ENCODE measurements at regions not wholly inside any gene's neighbourhood (a gene's known extent, or its start where the extent isn't known, plus 50 kb on each side); places are given as distances from the start of the nearest gene placed in this dataset.
"Not testable (repeated sequence)": the region's sequence is repeated elsewhere in the genome, so short reads cannot be mapped to it uniquely, and the experiment has no call there.

DNA sequence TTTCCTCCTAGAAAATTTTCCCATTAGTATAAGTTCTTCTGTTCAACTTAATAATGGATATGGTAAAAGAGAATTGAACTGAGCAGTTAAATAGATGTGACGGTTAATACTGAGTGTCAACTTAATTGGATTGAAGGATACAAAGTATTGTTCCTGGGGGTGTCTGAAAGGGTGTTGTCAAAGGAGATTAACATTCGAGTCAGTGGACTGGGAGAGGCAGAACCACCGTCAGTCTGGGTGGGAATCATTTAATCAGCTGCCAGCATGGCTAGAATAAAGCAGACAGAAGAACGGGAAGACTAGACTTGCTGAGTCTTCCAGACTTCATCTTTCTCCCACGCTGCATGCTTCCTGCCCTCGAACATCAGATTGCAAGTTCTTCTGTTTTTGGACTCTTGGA, 689.6 kb upstream of the CDH10 start:
- intact Hi-C loops (cut with micrococcal nuclease) = no loop called here
- Mint-ChIP-seq H3K9me3 (peaks cover 11% of the 10 kb centered on the region), H3K36me3 (ENCODE audit: low read depth) (no peaks in the 10 kb centered on the region), H3K27me3 (ENCODE audit: low read depth) (no peaks in the 10 kb centered on the region), H3K4me1 (ENCODE audit: low read depth) (no peaks in the 10 kb centered on the region), H3K27ac (no peak overlapping the region), H3K4me3 (no peak overlapping the region)
- CTCF ChIA-PET = no interaction called here
- no peak for DNase-seq

DNA sequence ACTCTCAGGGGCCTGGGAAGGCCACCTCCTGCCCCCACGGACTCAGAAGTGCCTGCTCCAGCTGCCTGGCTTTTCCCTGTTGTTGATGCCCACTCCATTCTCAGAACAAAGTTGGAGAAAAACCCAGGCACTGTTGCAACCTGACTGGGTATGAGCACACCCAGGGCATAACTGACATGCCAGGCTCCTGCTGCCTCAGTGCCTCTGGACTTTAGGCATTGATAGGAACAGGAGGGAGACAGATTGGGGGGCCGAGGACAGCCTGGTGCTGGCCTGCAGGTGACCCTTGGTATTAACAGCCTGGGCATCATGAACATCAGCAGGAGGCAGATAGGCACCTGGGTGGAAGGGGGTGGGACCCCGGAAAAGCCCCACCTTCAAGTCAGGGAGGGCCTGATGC, 685.9 kb upstream of the CDH10 start:
- Mint-ChIP-seq H3K36me3 (ENCODE audit: low read depth) (no peaks in the 10 kb centered on the region), H3K27ac (no peak overlapping the region), H3K4me3 (no peak overlapping the region), H3K9me3 (peaks cover 9% of the 10 kb centered on the region), H3K27me3 (ENCODE audit: low read depth) (no peaks in the 10 kb centered on the region), H3K4me1 (ENCODE audit: low read depth) (no peaks in the 10 kb centered on the region)
- CTCF ChIA-PET = no interaction called here
- no peak for DNase-seq
- intact Hi-C loops (cut with micrococcal nuclease) = no loop called here

DNA sequence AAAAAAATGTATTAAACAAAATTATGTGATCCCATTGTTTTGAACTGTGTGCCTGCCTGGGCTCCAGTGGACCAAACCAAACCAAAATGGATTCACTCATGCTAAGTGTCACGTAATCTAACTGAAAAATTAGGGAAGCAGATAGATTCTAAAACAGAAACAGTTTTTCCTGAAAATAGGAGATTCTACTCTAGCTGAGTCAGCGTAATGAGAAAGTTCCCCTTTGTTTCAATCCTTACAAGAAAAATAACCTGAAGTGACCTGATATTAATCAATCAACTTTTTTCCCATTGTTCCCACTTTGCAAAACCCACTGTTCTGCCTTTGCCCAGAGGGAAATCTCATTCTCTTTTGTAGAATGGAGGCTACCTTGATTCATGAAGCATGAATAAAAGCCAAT, 682.4 kb upstream of the CDH10 start:
- H3K9me3 Mint-ChIP-seq = peaks cover 5% of the 10 kb centered on the region
- no peak for DNase-seq
- H3K36me3 Mint-ChIP-seq (ENCODE audit: low read depth) = no peaks in the 10 kb centered on the region
- no peaks in the 10 kb centered on the region for H3K27me3 Mint-ChIP-seq (ENCODE audit: low read depth)
- CTCF ChIA-PET = no interaction called here
- no peak overlapping the region for H3K4me3 Mint-ChIP-seq
- H3K27ac Mint-ChIP-seq = no peak overlapping the region
- intact Hi-C loops (cut with micrococcal nuclease) = no loop called here
- H3K4me1 Mint-ChIP-seq (ENCODE audit: low read depth) = no peaks in the 10 kb centered on the region

DNA sequence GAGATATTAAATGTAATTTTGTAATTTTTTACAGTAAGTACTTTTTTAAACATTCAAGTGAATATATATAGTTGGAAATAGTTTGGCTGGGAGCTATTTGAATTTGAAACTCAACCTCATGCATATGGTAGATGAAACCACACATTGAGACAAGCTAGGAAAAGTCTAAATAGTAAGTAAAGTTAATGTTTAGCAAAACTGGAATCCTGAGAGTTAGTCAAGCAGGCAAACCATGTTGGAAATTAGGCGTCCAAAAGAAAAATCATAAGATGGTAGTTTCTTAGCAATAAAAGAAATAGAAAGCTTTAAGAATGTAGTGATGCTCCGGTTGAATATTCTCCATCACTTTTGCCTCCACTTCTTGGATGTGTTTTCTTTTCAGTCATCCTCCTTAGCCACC, 657.1 kb upstream of the CDH10 start:
- Mint-ChIP-seq H3K4me1 (ENCODE audit: low read depth) (no peaks in the 10 kb centered on the region), H3K27me3 (ENCODE audit: low read depth) (no peaks in the 10 kb centered on the region)

DNA sequence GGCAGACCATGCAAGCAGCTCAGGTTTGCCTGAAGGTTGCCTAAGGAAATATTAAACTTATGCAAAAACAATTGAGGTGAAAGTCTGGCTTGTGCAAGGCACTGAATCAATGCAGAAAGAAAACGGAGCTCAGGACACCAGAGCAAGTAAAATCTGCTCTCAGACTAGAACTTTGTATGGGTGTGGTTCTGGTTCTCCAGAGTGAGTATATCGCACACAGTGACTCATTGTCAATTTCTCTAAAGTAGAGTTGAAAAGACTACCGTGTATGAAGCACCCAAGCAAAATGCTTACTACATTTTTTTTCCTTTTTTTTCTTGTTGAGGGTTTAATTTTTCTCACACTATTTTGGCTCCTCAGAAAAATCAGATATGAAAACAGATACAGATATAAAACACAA, 650.3 kb upstream of the CDH10 start:
- H3K36me3 Mint-ChIP-seq (ENCODE audit: low read depth) = no peaks in the 10 kb centered on the region
- H3K4me3 Mint-ChIP-seq = no peak overlapping the region
- H3K9me3 Mint-ChIP-seq = peaks cover 6% of the 10 kb centered on the region
- CTCF ChIA-PET = no interaction called here
- no peak overlapping the region for H3K27ac Mint-ChIP-seq
- no peaks in the 10 kb centered on the region for H3K27me3 Mint-ChIP-seq (ENCODE audit: low read depth)
- no peaks in the 10 kb centered on the region for H3K4me1 Mint-ChIP-seq (ENCODE audit: low read depth)
- no peak for DNase-seq
- intact Hi-C loops (cut with micrococcal nuclease) = no loop called here

More for the DNA sequence above, 657.1 kb upstream of the CDH10 start:
- H3K9me3 Mint-ChIP-seq = peaks cover 4% of the 10 kb centered on the region
- no peaks in the 10 kb centered on the region for H3K36me3 Mint-ChIP-seq (ENCODE audit: low read depth)
- DNase-seq = no peak
- H3K4me3 Mint-ChIP-seq = no peak overlapping the region
- H3K27ac Mint-ChIP-seq = no peak overlapping the region
- CTCF ChIA-PET = no interaction called here
- intact Hi-C loops (cut with micrococcal nuclease) = no loop called here

DNA sequence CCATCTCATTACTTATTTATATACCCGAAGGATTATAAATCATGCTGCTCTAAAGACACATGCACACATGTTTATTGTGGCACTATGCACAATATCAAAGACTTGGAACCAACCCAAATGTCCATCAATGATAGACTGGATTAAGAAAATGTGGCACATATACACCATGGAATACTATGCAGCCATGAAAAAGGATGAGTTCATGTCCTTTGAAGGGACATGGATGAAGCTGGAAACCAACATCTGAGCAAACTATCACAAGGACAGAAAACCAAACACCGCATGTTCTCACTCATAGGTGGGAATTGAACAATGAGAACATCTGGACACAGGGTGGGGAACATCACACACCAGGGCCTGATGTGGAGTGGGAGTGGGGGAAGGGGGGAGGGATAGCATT, 645.0 kb upstream of the CDH10 start:
- H3K36me3 Mint-ChIP-seq (ENCODE audit: low read depth); H3K27ac Mint-ChIP-seq; DNase-seq; H3K4me3 Mint-ChIP-seq; intact Hi-C loops (cut with micrococcal nuclease); H3K27me3 Mint-ChIP-seq (ENCODE audit: low read depth); H3K9me3 Mint-ChIP-seq; CTCF ChIA-PET; H3K4me1 Mint-ChIP-seq (ENCODE audit: low read depth): not testable (repeated sequence)

DNA sequence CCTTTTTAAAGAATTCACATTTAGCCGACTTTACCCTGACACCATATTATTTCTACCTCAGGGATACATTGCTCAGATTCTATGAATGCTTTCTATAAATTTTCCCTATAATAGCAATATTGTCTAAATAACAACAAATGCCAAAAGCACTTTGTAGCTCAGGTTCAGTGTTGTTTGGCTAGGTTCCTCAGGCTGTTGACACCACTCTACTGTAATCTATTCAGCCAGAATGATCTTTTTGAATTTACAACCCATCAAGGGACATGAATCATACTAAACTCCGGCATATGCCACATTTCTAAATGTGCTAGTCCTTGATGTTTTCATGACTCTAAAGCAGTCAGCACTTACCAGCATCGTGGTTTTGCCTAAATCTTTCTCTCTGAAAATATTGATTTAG, 641.5 kb upstream of the CDH10 start:
- intact Hi-C loops (cut with micrococcal nuclease) = no loop called here
- Mint-ChIP-seq H3K36me3 (ENCODE audit: low read depth) (no peaks in the 10 kb centered on the region), H3K4me3 (no peak overlapping the region), H3K4me1 (ENCODE audit: low read depth) (no peaks in the 10 kb centered on the region), H3K27me3 (ENCODE audit: low read depth) (no peaks in the 10 kb centered on the region), H3K27ac (no peak overlapping the region), H3K9me3 (peaks cover 5% of the 10 kb centered on the region)
- CTCF ChIA-PET = no interaction called here
- no peak for DNase-seq

DNA sequence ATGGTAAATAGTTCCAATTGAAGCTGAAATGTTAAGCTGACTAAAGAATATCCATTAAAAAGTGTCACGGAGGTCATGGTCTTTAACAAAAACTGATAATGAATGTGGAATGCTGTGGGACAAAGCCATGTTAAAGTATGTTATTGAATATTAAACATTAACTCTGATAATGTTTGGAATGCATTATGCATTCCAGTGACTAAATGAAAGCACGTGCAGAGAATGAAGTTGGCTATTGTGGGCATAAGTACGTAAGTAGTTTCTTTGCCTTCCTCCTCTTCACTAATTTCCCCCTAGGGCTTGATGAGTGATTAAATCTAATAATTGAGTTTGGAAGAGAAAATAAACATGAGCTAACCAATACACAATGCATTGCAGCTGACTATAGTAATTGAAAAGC, 640.4 kb upstream of the CDH10 start:
- DNase-seq = no peak
- no peak overlapping the region for H3K27ac Mint-ChIP-seq
- no peaks in the 10 kb centered on the region for H3K36me3 Mint-ChIP-seq (ENCODE audit: low read depth)
- CTCF ChIA-PET = no interaction called here
- peaks cover 5% of the 10 kb centered on the region for H3K9me3 Mint-ChIP-seq
- intact Hi-C loops (cut with micrococcal nuclease) = no loop called here
- no peak overlapping the region for H3K4me3 Mint-ChIP-seq
- no peaks in the 10 kb centered on the region for H3K27me3 Mint-ChIP-seq (ENCODE audit: low read depth)
- no peaks in the 10 kb centered on the region for H3K4me1 Mint-ChIP-seq (ENCODE audit: low read depth)

DNA sequence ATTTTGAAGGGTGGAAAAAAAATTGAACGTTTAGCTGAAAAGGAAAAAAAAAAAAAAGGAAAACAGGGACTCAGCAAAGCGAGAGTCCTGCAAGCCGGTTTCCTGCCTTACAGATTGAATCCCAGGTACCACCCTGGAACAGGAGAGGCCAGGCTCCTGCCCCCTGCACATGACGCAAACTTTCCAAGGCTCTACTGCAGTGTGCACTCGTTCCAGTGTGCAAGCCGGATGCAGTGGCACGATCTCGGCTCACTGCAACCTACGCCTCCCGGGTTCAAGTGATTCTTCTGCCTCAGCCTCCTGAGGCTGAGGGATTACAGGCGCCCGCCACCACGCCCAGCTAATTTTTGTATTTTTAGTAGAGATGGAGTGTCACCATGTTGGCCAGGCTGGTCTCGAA, 618.7 kb upstream of the CDH10 start:
- DNase-seq; H3K4me1 Mint-ChIP-seq (ENCODE audit: low read depth): not testable (repeated sequence)

DNA sequence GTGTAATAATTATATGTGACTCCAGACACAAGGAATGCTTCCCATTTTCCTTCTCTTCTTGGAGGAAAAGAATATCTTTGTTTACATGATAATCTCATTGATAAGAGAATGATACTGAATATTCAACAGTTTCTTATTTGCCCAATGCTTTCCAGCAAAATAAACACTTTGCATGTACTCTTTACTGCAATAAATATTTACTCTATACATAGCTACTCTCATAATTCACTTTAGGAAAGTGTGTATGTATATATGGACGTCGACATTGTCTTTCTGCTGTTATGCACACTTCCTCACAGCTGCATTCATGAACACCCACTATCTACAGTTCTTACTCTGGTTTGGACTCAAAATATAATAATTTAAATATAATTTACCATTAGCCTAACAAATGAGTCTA, 617.4 kb upstream of the CDH10 start:
- CTCF ChIA-PET = no interaction called here
- intact Hi-C loops (cut with micrococcal nuclease) = no loop called here
- no peaks in the 10 kb centered on the region for H3K27me3 Mint-ChIP-seq (ENCODE audit: low read depth)
- no peak for DNase-seq
- H3K27ac Mint-ChIP-seq = no peak overlapping the region
- peaks cover 8% of the 10 kb centered on the region for H3K9me3 Mint-ChIP-seq
- H3K36me3 Mint-ChIP-seq (ENCODE audit: low read depth) = no peaks in the 10 kb centered on the region
- H3K4me3 Mint-ChIP-seq = no peak overlapping the region
- H3K4me1 Mint-ChIP-seq (ENCODE audit: low read depth) = no peaks in the 10 kb centered on the region

More for the DNA sequence above, 618.7 kb upstream of the CDH10 start:
- peaks cover 12% of the 10 kb centered on the region for H3K9me3 Mint-ChIP-seq
- intact Hi-C loops (cut with micrococcal nuclease); H3K27me3 Mint-ChIP-seq (ENCODE audit: low read depth); H3K27ac Mint-ChIP-seq; H3K36me3 Mint-ChIP-seq (ENCODE audit: low read depth); CTCF ChIA-PET; H3K4me3 Mint-ChIP-seq: not testable (repeated sequence)

DNA sequence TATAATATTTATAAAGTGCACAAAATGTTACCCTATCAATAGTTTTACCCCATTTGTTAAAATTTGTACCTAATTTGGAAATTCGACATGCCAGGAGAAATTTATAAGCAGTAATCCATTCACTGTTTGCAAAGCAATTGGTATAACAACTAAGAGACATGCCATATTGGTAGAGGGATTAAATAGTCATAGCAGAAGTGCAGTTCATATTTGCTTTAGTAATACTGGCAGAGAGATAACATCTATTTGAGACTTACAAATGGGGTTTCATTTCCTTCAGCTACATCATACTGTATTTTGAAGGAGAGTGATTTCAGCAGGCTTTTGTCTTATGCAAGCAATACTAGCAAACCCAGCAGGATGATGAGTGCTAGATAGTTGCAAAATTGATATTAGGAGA, 610.4 kb upstream of the CDH10 start:
- peaks cover 9% of the 10 kb centered on the region for H3K9me3 Mint-ChIP-seq
- no peak overlapping the region for H3K27ac Mint-ChIP-seq
- intact Hi-C loops (cut with micrococcal nuclease) = no loop called here
- CTCF ChIA-PET = no interaction called here
- DNase-seq = no peak
- no peak overlapping the region for H3K4me3 Mint-ChIP-seq
- H3K27me3 Mint-ChIP-seq (ENCODE audit: low read depth) = no peaks in the 10 kb centered on the region
- H3K36me3 Mint-ChIP-seq (ENCODE audit: low read depth) = no peaks in the 10 kb centered on the region
- no peaks in the 10 kb centered on the region for H3K4me1 Mint-ChIP-seq (ENCODE audit: low read depth)

DNA sequence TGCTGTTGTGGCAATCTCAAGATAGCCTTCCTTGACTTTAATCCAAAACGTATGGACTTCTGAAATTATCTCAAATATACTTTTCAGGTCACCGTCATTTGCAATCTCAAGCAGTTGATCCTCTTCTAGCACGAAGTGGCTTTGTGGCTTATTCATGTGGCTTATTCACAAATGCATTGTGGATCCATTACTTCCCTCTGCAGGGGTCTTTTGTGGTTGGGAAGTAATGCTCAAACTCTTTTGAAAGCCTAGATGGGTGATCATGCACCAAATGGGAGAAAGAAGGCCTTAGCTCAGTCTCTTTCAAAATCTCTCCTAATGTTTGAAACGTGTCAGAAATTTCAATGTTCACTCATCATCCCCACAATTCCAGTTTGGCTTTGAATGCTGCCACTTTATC, 597.2 kb upstream of the CDH10 start:
- CTCF ChIA-PET = no interaction called here
- Mint-ChIP-seq H3K4me3 (no peak overlapping the region), H3K27me3 (ENCODE audit: low read depth) (no peaks in the 10 kb centered on the region), H3K4me1 (ENCODE audit: low read depth) (no peaks in the 10 kb centered on the region), H3K27ac (no peak overlapping the region), H3K36me3 (ENCODE audit: low read depth) (no peaks in the 10 kb centered on the region), H3K9me3 (peaks cover 3% of the 10 kb centered on the region)
- DNase-seq = no peak
- intact Hi-C loops (cut with micrococcal nuclease) = no loop called here

DNA sequence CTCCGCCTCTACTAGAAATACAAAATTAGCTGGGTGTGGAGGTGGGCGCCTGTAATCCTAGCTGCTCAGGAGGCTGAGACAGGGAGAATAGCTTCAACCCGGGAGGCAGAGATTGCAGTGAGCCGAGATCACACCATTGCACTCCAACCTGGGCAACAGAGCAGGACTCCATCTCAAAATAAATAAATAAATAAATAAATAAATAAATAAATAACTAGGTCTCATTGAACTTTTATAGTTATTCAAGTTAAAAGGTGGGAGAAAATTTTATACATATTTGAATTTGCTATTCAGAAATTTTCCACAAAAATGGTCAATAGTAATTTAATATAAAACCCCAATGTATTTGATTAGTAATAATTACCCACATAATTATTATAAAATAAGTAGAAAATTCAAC, 593.9 kb upstream of the CDH10 start:
- CTCF ChIA-PET, DNase-seq, H3K4me3 Mint-ChIP-seq: not testable (repeated sequence)

DNA sequence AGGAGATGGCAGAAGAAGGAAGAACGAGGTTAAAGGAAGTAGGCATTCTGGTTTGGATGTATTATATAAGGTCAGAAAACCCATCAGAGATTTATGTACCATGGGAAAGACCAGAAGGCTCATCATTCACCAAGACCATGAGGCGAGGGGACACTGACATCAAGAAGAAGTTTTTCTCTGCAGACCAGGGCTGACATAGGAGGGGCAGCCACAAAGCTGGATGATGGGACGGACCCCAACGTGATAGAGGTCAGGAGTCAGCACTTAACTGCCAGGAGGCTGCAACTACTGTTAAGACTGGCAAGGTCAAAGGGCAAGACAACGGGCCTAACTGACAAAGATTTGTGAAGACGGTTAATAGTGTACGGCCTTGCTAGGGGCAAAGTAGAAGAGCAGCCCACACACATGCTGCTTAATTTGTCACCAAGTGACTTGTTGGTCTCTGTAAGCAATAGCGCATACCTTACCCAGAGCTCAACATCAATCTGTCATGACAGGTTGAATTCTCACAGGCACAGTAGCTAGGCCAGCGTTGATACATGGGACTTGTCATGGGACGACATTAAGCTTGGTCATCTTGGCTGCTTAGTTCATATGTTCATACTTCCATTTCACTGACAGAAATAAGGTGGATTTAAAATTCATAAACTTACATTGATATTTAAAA, 579.7 kb upstream of the CDH10 start:
- peaks cover 2% of the 10 kb centered on the region for H3K9me3 Mint-ChIP-seq
- H3K4me3 Mint-ChIP-seq = no peak overlapping the region
- no peaks in the 10 kb centered on the region for H3K36me3 Mint-ChIP-seq (ENCODE audit: low read depth)
- intact Hi-C loops (cut with micrococcal nuclease) = no loop called here
- CTCF ChIA-PET = no interaction called here
- no peaks in the 10 kb centered on the region for H3K27me3 Mint-ChIP-seq (ENCODE audit: low read depth)
- no peak overlapping the region for H3K27ac Mint-ChIP-seq
- H3K4me1 Mint-ChIP-seq (ENCODE audit: low read depth) = no peaks in the 10 kb centered on the region
- no peak for DNase-seq

More for the DNA sequence above, 593.9 kb upstream of the CDH10 start:
- intact Hi-C loops (cut with micrococcal nuclease); H3K9me3 Mint-ChIP-seq; H3K4me1 Mint-ChIP-seq (ENCODE audit: low read depth); H3K27ac Mint-ChIP-seq; H3K36me3 Mint-ChIP-seq (ENCODE audit: low read depth); H3K27me3 Mint-ChIP-seq (ENCODE audit: low read depth): not testable (repeated sequence)

Measured in activated naive CD4-positive, alpha-beta T cell treated with anti-CD3 and anti-CD28 coated beads for 36 hours (primary cell).